ENCODE measurements at regions not wholly inside any gene's neighbourhood (a gene's known extent, or its start where the extent isn't known, plus 50 kb on each side); places are given as distances from the start of the nearest gene placed in this dataset.

DNA sequence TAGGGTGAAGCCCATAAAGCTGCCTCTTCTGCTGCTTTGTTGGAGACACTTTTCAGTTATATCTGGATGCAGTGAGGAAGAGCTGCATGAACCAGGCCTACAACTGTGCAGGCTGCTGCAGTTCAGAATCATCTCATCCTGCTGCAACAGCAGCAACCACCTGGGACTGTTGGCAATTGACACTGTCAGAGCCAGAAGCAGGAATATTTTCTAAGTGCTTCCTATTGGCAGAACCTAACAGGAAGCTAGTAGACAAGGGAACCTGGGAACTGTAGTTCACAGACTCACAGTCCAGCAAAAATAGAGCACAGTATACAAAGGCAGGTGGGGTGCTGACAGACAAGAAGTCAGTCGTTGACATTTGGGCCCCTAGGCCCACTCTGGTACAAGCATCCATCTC is 452.9 kb upstream of the SPRED2 start:
- no peak for FAIRE-seq

DNA sequence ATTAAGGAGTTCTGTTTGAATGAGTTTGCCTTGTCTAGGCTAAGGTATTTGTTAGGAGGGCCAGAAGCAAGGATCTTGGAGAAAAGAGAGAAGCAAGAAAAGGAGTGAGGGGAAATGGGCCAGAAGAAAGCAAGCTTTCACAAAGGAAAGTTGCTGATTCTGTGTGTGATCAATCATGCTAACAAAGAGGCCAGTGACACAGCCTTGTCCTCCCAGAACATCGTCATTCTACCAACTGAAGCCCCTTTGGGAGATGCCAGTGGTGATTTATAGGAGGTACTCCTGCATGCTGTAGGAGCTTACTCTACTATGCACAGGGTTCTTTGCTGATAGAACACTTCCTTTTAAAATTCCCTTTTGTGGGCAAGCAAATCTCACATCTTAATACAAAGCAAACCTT is 449.2 kb upstream of the SPRED2 start:
- Mint-ChIP-seq H3K4me3 (ENCODE audit: unreplicated experiment) (no peak overlapping the region), H3K27me3 (ENCODE audit: low read depth, unreplicated experiment) (no peaks in the 10 kb centered on the region), H3K4me1 (ENCODE audit: low read depth, unreplicated experiment) (peaks cover 7% of the 10 kb centered on the region), H3K27ac (ENCODE audit: unreplicated experiment) (no peak overlapping the region), H3K9me3 (ENCODE audit: unreplicated experiment) (no peaks in the 10 kb centered on the region), H3K36me3 (ENCODE audit: low read depth, unreplicated experiment) (no peaks in the 10 kb centered on the region)
- TF ChIP-seq, protein P1, sequence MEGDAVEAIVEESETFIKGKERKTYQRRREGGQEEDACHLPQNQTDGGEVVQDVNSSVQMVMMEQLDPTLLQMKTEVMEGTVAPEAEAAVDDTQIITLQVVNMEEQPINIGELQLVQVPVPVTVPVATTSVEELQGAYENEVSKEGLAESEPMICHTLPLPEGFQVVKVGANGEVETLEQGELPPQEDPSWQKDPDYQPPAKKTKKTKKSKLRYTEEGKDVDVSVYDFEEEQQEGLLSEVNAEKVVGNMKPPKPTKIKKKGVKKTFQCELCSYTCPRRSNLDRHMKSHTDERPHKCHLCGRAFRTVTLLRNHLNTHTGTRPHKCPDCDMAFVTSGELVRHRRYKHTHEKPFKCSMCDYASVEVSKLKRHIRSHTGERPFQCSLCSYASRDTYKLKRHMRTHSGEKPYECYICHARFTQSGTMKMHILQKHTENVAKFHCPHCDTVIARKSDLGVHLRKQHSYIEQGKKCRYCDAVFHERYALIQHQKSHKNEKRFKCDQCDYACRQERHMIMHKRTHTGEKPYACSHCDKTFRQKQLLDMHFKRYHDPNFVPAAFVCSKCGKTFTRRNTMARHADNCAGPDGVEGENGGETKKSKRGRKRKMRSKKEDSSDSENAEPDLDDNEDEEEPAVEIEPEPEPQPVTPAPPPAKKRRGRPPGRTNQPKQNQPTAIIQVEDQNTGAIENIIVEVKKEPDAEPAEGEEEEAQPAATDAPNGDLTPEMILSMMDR (IDR thresholded peaks at IDR 0.05; ENCODE audit: insufficient read depth, low read depth, low read length), result no peak
- no peak for TF ChIP-seq EZH2 (IDR thresholded peaks at IDR 0.05; ENCODE audit: insufficient read depth, low read length)
- Histone ChIP-seq H3K79me2 (ENCODE audit: insufficient read depth, low read length) (no peaks in the 10 kb centered on the region), H4K20me1 (ENCODE audit: insufficient read depth, low read length) (no peaks in the 10 kb centered on the region), H2AFZ (ENCODE audit: low read depth, low read length) (no peak overlapping the region), H3K4me3 (ENCODE audit: insufficient read depth, low read depth, low read length) (no peak overlapping the region), H3K27ac (ENCODE audit: low read depth, low read length) (no peak overlapping the region), H3K4me1 (ENCODE audit: insufficient read depth, low read length) (peaks cover 10% of the 10 kb centered on the region), H3K9ac (ENCODE audit: low read length) (no peak overlapping the region), H3K27me3 (ENCODE audit: insufficient read depth, low read length) (no peaks in the 10 kb centered on the region), H3K36me3 (ENCODE audit: insufficient read depth, low read length) (no peaks in the 10 kb centered on the region), H3K4me2 (ENCODE audit: low read length) (no peak overlapping the region), H3K9me3 (ENCODE audit: insufficient read depth, low read depth, low read length) (no peaks in the 10 kb centered on the region)
- DNase-seq (ENCODE audit: low read depth) (no peak), FAIRE-seq (no peak)

More for the DNA sequence above, 452.9 kb upstream of the SPRED2 start:
- H3K27ac ChIP-seq (ENCODE audit: low read depth, low read length), result no peak overlapping the region
- H3K36me3 ChIP-seq (ENCODE audit: insufficient read depth, low read length), result no peaks in the 10 kb centered on the region
- H3K27me3 ChIP-seq (ENCODE audit: insufficient read depth, low read length), result no peaks in the 10 kb centered on the region
- Mint-ChIP-seq H3K27ac (ENCODE audit: unreplicated experiment) (no peak overlapping the region), H3K36me3 (ENCODE audit: low read depth, unreplicated experiment) (no peaks in the 10 kb centered on the region), H3K4me3 (ENCODE audit: unreplicated experiment) (no peak overlapping the region), H3K9me3 (ENCODE audit: unreplicated experiment) (peaks cover 2% of the 10 kb centered on the region), H3K27me3 (ENCODE audit: low read depth, unreplicated experiment) (no peaks in the 10 kb centered on the region), H3K4me1 (ENCODE audit: low read depth, unreplicated experiment) (no peaks in the 10 kb centered on the region)
- no peak overlapping the region for H3K4me3 ChIP-seq (ENCODE audit: insufficient read depth, low read depth, low read length)
- no peaks in the 10 kb centered on the region for H3K79me2 ChIP-seq (ENCODE audit: insufficient read depth, low read length)
- TF ChIP-seq EZH2 (IDR thresholded peaks at IDR 0.05; ENCODE audit: insufficient read depth, low read length), result no peak
- TF ChIP-seq, protein P1 (IDR thresholded peaks at IDR 0.05; ENCODE audit: insufficient read depth, low read depth, low read length), result no peak
- no peak overlapping the region for H3K9ac ChIP-seq (ENCODE audit: low read length)
- H2AFZ ChIP-seq (ENCODE audit: low read depth, low read length), result no peak overlapping the region
- H3K9me3 ChIP-seq (ENCODE audit: insufficient read depth, low read depth, low read length), result no peaks in the 10 kb centered on the region
- no peaks in the 10 kb centered on the region for H3K4me1 ChIP-seq (ENCODE audit: insufficient read depth, low read length)
- H4K20me1 ChIP-seq (ENCODE audit: insufficient read depth, low read length), result no peaks in the 10 kb centered on the region
- H3K4me2 ChIP-seq (ENCODE audit: low read length), result no peak overlapping the region
- DNase-seq (ENCODE audit: low read depth), result no peak

DNA sequence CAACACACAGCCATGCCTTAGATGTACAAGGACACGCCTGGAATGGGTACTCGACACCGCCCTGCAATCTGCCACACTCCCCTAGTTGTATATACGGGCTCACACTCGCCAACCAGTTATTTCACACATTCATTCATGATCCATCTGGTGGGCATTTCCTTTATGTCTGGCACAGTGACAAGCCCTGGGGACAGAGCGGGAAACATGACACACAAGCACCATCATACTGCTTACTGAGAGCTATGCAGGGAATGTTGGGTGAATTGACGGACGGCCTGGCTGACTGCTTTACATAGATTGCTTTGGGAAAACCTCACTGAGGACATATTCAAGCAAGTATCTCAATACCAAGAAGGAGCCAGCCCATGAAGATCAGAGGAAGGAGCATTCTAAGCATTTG is 448.0 kb upstream of the SPRED2 start:
- Histone ChIP-seq H3K27ac (ENCODE audit: low read depth, low read length) (no peak overlapping the region), H3K4me3 (ENCODE audit: insufficient read depth, low read depth, low read length) (no peak overlapping the region), H3K9ac (ENCODE audit: low read length) (no peak overlapping the region), H3K4me2 (ENCODE audit: low read length) (no peak overlapping the region), H3K9me3 (ENCODE audit: insufficient read depth, low read depth, low read length) (no peaks in the 10 kb centered on the region), H4K20me1 (ENCODE audit: insufficient read depth, low read length) (no peaks in the 10 kb centered on the region), H3K27me3 (ENCODE audit: insufficient read depth, low read length) (no peaks in the 10 kb centered on the region), H2AFZ (ENCODE audit: low read depth, low read length) (peak overlapping the region; percentile 23), H3K4me1 (ENCODE audit: insufficient read depth, low read length) (peaks cover 11% of the 10 kb centered on the region), H3K79me2 (ENCODE audit: insufficient read depth, low read length) (no peaks in the 10 kb centered on the region), H3K36me3 (ENCODE audit: insufficient read depth, low read length) (no peaks in the 10 kb centered on the region)
- H3K4me1 Mint-ChIP-seq (ENCODE audit: low read depth, unreplicated experiment), result peaks cover 7% of the 10 kb centered on the region
- FAIRE-seq (no peak), DNase-seq (ENCODE audit: low read depth) (no peak)
- H3K4me3 Mint-ChIP-seq (ENCODE audit: unreplicated experiment), result no peak overlapping the region
- TF ChIP-seq, protein P1 (IDR thresholded peaks at IDR 0.05; ENCODE audit: insufficient read depth, low read depth, low read length), result no peak
- no peak for TF ChIP-seq EZH2 (IDR thresholded peaks at IDR 0.05; ENCODE audit: insufficient read depth, low read length)
- H3K27me3 Mint-ChIP-seq (ENCODE audit: low read depth, unreplicated experiment), result no peaks in the 10 kb centered on the region
- no peaks in the 10 kb centered on the region for H3K36me3 Mint-ChIP-seq (ENCODE audit: low read depth, unreplicated experiment)
- no peaks in the 10 kb centered on the region for H3K9me3 Mint-ChIP-seq (ENCODE audit: unreplicated experiment)
- no peak overlapping the region for H3K27ac Mint-ChIP-seq (ENCODE audit: unreplicated experiment)
